22Rv1 (cell line): ENCODE measurements at regions not wholly inside any gene's neighbourhood (a gene's known extent, or its start where the extent isn't known, plus 50 kb on each side); places are given as distances from the start of the nearest gene placed in this dataset.

Experiments
- CTCF ChIP-seq: fragments of 450-650 bp; IDR thresholded peaks from 2 replicates; pipeline ENCODE4 v1.5.1; 2017; ENCODE audit warnings: mild to moderate bottlenecking
- ZFX ChIP-seq: fragments of 450-650 bp; IDR thresholded peaks from 2 replicates; pipeline ENCODE4 v1.6.1; 2017; ENCODE audit warnings: antibody characterized with exemption, borderline replicate concordance

- TF ChIP-seq CTCF (no peak), ZFX (no peak)
Measured at GRCh38 chr3:29004885-29005599, 275.8 kb upstream of the RBMS3 start.
